ENCODE measurements at regions not wholly inside any gene's neighbourhood (a gene's known extent, or its start where the extent isn't known, plus 50 kb on each side); places are given as distances from the start of the nearest gene placed in this dataset.

DNA sequence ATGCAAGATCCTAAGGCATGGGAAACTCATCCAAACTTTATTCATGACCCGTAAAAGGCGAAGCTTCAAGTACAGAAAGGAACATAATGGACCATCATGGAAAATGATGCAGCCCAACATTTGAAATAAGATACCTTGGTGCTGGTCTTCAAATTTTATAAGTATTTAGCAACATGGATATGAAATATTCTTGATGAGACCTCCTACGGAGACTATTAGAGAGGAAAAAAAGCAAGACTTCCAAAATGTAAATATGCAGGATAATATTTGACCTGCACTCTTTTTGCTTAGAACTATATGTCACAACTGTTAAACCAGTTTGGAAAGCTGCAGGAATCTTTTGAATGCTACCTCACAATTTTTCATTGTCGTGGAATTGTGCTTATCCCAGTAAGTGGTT is 168.8 kb upstream of the ARID2 start:
- TF ChIP-seq, protein P1, sequence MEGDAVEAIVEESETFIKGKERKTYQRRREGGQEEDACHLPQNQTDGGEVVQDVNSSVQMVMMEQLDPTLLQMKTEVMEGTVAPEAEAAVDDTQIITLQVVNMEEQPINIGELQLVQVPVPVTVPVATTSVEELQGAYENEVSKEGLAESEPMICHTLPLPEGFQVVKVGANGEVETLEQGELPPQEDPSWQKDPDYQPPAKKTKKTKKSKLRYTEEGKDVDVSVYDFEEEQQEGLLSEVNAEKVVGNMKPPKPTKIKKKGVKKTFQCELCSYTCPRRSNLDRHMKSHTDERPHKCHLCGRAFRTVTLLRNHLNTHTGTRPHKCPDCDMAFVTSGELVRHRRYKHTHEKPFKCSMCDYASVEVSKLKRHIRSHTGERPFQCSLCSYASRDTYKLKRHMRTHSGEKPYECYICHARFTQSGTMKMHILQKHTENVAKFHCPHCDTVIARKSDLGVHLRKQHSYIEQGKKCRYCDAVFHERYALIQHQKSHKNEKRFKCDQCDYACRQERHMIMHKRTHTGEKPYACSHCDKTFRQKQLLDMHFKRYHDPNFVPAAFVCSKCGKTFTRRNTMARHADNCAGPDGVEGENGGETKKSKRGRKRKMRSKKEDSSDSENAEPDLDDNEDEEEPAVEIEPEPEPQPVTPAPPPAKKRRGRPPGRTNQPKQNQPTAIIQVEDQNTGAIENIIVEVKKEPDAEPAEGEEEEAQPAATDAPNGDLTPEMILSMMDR (IDR thresholded peaks at IDR 0.05 in 4 of 5, conservative IDR thresholded peaks at IDR 0.05 in 1 of 5): no peak
- TF ChIP-seq POLR2A (IDR thresholded peaks at IDR 0.05): no peak
